ENCODE measurements at regions not wholly inside any gene's neighbourhood (a gene's known extent, or its start where the extent isn't known, plus 50 kb on each side); places are given as distances from the start of the nearest gene placed in this dataset.

GRCh38 chr2:234189786-234190300 is 139.3 kb downstream of the SPP2 start:
- no peak for DNase-seq (ENCODE audit: low read depth)

GRCh38 chr2:234189230-234189629 is 138.7 kb downstream of the SPP2 start:
- no peak for DNase-seq (ENCODE audit: low read depth)

GRCh38 chr2:234187646-234188174 is 137.2 kb downstream of the SPP2 start:
- no peak for DNase-seq (ENCODE audit: low read depth)

GRCh38 chr2:234181121-234181520 is 130.6 kb downstream of the SPP2 start:
- DNase-seq (ENCODE audit: low read depth) = no peak

GRCh38 chr2:234179031-234179363 is 128.5 kb downstream of the SPP2 start:
- DNase-seq (ENCODE audit: low read depth) = no peak

- peak; percentile 88 for DNase-seq (ENCODE audit: low read depth)
Observed at GRCh38 chr2:234178330-234179030, 128.0 kb downstream of the SPP2 start.

GRCh38 chr2:234175649-234176048 is 125.1 kb downstream of the SPP2 start:
- DNase-seq (ENCODE audit: low read depth) = no peak

- DNase-seq (ENCODE audit: low read depth) = no peak
Observed at GRCh38 chr2:234174742-234175141, 124.2 kb downstream of the SPP2 start.

GRCh38 chr2:234172532-234172931 is 122.0 kb downstream of the SPP2 start:
- no peak for DNase-seq (ENCODE audit: low read depth)

GRCh38 chr2:234172066-234172465 is 121.6 kb downstream of the SPP2 start:
- no peak for DNase-seq (ENCODE audit: low read depth)

- DNase-seq (ENCODE audit: low read depth) = no peak
Observed at GRCh38 chr2:234171666-234172065, 121.2 kb downstream of the SPP2 start.

- DNase-seq (ENCODE audit: low read depth) = no peak
Observed at GRCh38 chr2:234169674-234170073, 119.2 kb downstream of the SPP2 start.

GRCh38 chr2:234168605-234169570 is 118.4 kb downstream of the SPP2 start:
- peak; percentile 73 for DNase-seq (ENCODE audit: low read depth)

GRCh38 chr2:234166531-234166930 is 116.0 kb downstream of the SPP2 start:
- no peak for DNase-seq (ENCODE audit: low read depth)

GRCh38 chr2:234165421-234165820 is 114.9 kb downstream of the SPP2 start:
- DNase-seq (ENCODE audit: low read depth) = peak; percentile 64

- DNase-seq (ENCODE audit: low read depth) = no peak
Observed at GRCh38 chr2:234164493-234165413, 114.3 kb downstream of the SPP2 start.

GRCh38 chr2:234163510-234164045 is 113.1 kb downstream of the SPP2 start:
- no peak for DNase-seq (ENCODE audit: low read depth)

- no peak for DNase-seq (ENCODE audit: low read depth)
Observed at GRCh38 chr2:234162861-234163260, 112.4 kb downstream of the SPP2 start.

GRCh38 chr2:234161932-234162331 is 111.4 kb downstream of the SPP2 start:
- no peak for DNase-seq (ENCODE audit: low read depth)

- peak; percentile 83 for DNase-seq (ENCODE audit: low read depth)
Observed at GRCh38 chr2:234158812-234159211, 108.3 kb downstream of the SPP2 start.
